CD4-positive, alpha-beta memory T cell (primary cell): ENCODE measurements at regions not wholly inside any gene's neighbourhood (a gene's known extent, or its start where the extent isn't known, plus 50 kb on each side); places are given as distances from the start of the nearest gene placed in this dataset.
"Not testable (repeated sequence)": the region's sequence is repeated elsewhere in the genome, so short reads cannot be mapped to it uniquely, and the experiment has no call there.

Experiments used
- CTCF ChIA-PET: fragments of 350-600 bp; sonication (Branson Sonifier 250); formaldehyde crosslinking; loops from one replicate; lab custom pipeline; 2021; ENCODE audit warnings: inconsistent platforms; ENCODE audit not compliant: partially characterized antibody; lab: Charles Lee
- POLR2A ChIA-PET: fragments of 350-600 bp; sonication (Branson Sonifier 250); formaldehyde crosslinking; loops from one replicate; lab custom pipeline; 2021; ENCODE audit not compliant: partially characterized antibody; lab: Charles Lee
- DNase-seq, 5 donors: peaks; one replicate each; pipeline versions ENCODE4 v3.0.0 to v3.0.0-alpha.2; 2020 to 2022; ENCODE audit warnings: mixed read lengths in 1 of 5
- H3K27ac ChIP-seq: one replicate; pipeline ENCODE4 v1.7.0; 2013; ENCODE audit warnings: low read depth, low read length
- H3K27me3 ChIP-seq: 2 replicates; pipeline ENCODE4 v1.7.0; 2013; ENCODE audit warnings: mild to moderate bottlenecking, low read length, moderate library complexity; ENCODE audit not compliant: insufficient read depth
- H3K36me3 ChIP-seq: 2 replicates; pipeline ENCODE4 v1.7.0; 2013; ENCODE audit warnings: mild to moderate bottlenecking, low read length, moderate library complexity; ENCODE audit not compliant: insufficient read depth
- H3K4me1 ChIP-seq: 2 replicates; pipeline ENCODE4 v1.7.0; 2013; ENCODE audit warnings: mild to moderate bottlenecking, low read length, moderate library complexity; ENCODE audit not compliant: insufficient read depth
- H3K4me3 ChIP-seq, 2 donors: one replicate each; pipeline ENCODE4 v1.7.0; 2013; ENCODE audit warnings: low read length in 2 of 2, mild to moderate bottlenecking in 1 of 2
- H3K9me3 ChIP-seq, 2 donors: one replicate each; pipeline ENCODE4 v1.7.0; 2013; ENCODE audit warnings: low read length in 2 of 2, control low read depth in 1 of 2; ENCODE audit not compliant: control insufficient read depth in 1 of 2
- H3K27ac Mint-ChIP-seq, 7 donors: one replicate each; pipeline ENCODE4 v1.8.0; 2020 to 2021; ENCODE audit warnings: mixed read lengths in 7 of 7, mild to moderate bottlenecking in 6 of 7, inconsistent platforms in 3 of 7, moderate library complexity in 3 of 7
- H3K27me3 Mint-ChIP-seq, 2 donors: one replicate each; pipeline ENCODE4 v1.8.0; 2020 to 2021; ENCODE audit warnings: mixed read lengths in 2 of 2
- H3K36me3 Mint-ChIP-seq, 2 donors: one replicate each; pipeline ENCODE4 v1.8.0; 2020 to 2021; ENCODE audit warnings: mixed read lengths in 2 of 2, inconsistent platforms in 1 of 2, mild to moderate bottlenecking in 1 of 2
- H3K4me1 Mint-ChIP-seq, 4 donors: one replicate each; pipeline ENCODE4 v1.8.0; 2020 to 2021; ENCODE audit warnings: mixed read lengths in 4 of 4, mild to moderate bottlenecking in 1 of 4
- H3K4me3 Mint-ChIP-seq, 8 donors: one replicate each; pipeline ENCODE4 v1.8.0; 2020 to 2021; ENCODE audit warnings: mixed read lengths in 8 of 8, mild to moderate bottlenecking in 7 of 8, moderate library complexity in 6 of 8, inconsistent platforms in 3 of 8
- H3K9me3 Mint-ChIP-seq, 8 donors: one replicate each; pipeline ENCODE4 v1.8.0; 2020 to 2021; ENCODE audit warnings: mixed read lengths in 8 of 8, mild to moderate bottlenecking in 5 of 8, inconsistent platforms in 3 of 8, moderate library complexity in 1 of 8
- intact Hi-C: fragments of 100-400 bp; cut with micrococcal nuclease; formaldehyde crosslinking; loops from one replicate; pipeline ENCODE4 v1.15.1; 2023

DNA sequence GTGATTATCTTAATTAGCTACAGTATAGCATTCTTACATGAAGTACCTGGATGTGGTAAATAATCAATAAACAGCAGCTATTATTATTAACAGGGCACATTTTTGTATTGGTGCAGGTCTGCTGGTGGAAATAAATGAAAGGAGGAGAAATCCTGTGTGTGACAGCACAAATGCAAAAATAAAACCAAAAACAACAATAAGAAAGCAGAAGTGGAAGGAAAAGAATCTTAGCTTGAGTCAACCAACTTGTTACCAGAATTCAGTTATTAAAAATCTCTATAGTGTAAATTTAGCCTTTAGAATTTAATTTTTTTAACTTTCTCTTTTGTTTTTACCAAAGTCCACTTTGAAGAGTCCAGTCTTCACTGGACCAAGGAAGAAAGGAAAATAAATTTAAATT is 63.1 kb upstream of the LSM6 start:
- intact Hi-C loops, result no loop called here
- Mint-ChIP-seq H3K9me3 (no peaks in the 10 kb centered on the region), H3K4me3 (no peak overlapping the region), H3K4me1 (no peaks in the 10 kb centered on the region), H3K27ac (no peak overlapping the region), H3K36me3 (no peaks in the 10 kb centered on the region), H3K27me3 (peaks cover 4 to 10% of the 10 kb centered on the region in 2 donors)
- CTCF ChIA-PET, result no interaction called here
- no peak overlapping the region for H3K27ac ChIP-seq
- DNase-seq, result no peak
- H3K9me3 ChIP-seq, result no peaks in the 10 kb centered on the region
- H3K4me1 ChIP-seq, result no peaks in the 10 kb centered on the region
- no peaks in the 10 kb centered on the region for H3K36me3 ChIP-seq
- H3K27me3 ChIP-seq, result no peaks in the 10 kb centered on the region
- POLR2A ChIA-PET, result no interaction called here
- no peak overlapping the region for H3K4me3 ChIP-seq

DNA sequence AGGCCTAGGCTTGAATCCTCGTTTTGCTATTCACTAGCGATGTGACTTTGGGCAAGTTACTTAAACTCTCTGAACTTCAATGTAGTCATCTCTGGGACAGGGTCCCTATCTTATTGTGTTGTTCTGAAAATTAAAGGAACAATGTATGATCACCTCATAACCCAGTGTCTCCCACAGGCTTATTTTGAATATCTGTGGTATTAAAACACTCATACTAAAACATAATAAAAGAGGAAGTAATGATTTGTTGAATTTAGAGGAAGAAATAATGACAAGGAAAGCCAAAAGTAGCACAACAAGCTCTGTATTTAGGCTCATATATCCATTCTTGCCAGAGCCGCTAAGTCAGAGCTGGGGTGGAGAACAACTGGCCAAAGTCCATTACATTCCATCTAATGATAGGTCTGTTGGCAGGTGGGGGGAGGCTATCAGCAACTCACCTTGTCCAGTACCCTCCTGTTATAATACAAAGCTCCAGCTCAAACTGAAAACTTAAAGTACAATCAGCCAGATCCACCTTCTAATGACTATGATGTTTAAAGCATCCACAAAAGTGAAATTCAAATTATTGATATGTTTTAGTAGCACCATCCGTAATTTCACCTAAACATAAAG is 64.5 kb upstream of the LSM6 start:
- no peaks in the 10 kb centered on the region for H3K9me3 Mint-ChIP-seq
- no peak overlapping the region for H3K4me3 ChIP-seq
- ChIA-PET CTCF (no interaction called here), POLR2A (no interaction called here)
- no peaks in the 10 kb centered on the region for H3K36me3 Mint-ChIP-seq
- H3K27ac Mint-ChIP-seq, result no peak overlapping the region
- H3K4me1 ChIP-seq, result no peaks in the 10 kb centered on the region
- H3K4me1 Mint-ChIP-seq, result no peaks in the 10 kb centered on the region
- intact Hi-C loops, result no loop called here
- no peak overlapping the region for H3K4me3 Mint-ChIP-seq
- no peaks in the 10 kb centered on the region for H3K27me3 ChIP-seq
- H3K36me3 ChIP-seq, result no peaks in the 10 kb centered on the region
- no peak overlapping the region for H3K27ac ChIP-seq
- no peaks in the 10 kb centered on the region for H3K9me3 ChIP-seq
- peaks cover 5 to 10% of the 10 kb centered on the region in 2 donors for H3K27me3 Mint-ChIP-seq
- DNase-seq, result no peak

- Histone ChIP-seq H3K36me3 (no peaks in the 10 kb centered on the region), H3K9me3 (no peaks in the 10 kb centered on the region), H3K4me3 (no peak overlapping the region), H3K4me1 (no peaks in the 10 kb centered on the region), H3K27ac (no peak overlapping the region), H3K27me3 (no peaks in the 10 kb centered on the region)
- peaks cover 9 to 10% of the 10 kb centered on the region in 2 donors for H3K27me3 Mint-ChIP-seq
- H3K9me3 Mint-ChIP-seq, result no peaks in the 10 kb centered on the region
- no peaks in the 10 kb centered on the region for H3K36me3 Mint-ChIP-seq
- CTCF ChIA-PET, result no interaction called here
- no peak overlapping the region for H3K4me3 Mint-ChIP-seq
- no peak overlapping the region for H3K27ac Mint-ChIP-seq
- intact Hi-C loops, result no loop called here
- no peaks in the 10 kb centered on the region for H3K4me1 Mint-ChIP-seq
- no peak for DNase-seq
- POLR2A ChIA-PET, result no interaction called here
These were observed 66.8 kb upstream of the LSM6 start for GRCh38 chr4:146108756-146109155.

DNA sequence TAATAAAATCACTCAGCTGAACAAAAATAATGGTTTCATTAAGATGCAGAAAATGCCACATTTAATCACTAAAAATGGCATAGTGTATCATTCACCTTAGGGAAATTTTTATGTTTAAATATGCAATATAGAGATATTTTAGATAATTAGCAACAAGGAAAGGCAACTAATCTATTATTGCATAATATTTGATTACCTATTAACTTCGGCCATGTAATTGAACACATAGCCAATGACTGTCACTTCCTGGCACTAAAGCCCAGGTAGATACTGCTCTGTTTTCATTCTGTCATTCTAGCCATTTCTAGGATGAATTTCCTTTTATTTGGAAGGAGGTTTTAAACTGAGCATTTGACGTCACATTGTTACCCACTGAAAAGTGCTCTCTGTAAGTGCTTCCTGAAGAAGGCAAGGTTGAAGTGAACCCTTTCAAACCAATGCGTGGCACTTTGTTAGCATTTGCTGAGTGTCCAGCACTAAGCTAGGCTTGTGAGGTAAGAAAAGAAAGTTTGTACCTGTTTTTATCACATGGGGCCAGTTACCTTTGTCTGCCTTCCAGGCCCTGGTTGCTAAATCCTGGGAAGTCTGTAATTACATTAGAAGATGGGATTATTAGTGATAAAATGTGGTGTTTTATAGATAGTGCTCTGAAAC is 67.8 kb upstream of the LSM6 start:
- Histone ChIP-seq H3K27me3 (no peaks in the 10 kb centered on the region), H3K4me3 (no peak overlapping the region), H3K4me1 (no peaks in the 10 kb centered on the region), H3K36me3 (no peaks in the 10 kb centered on the region), H3K9me3 (no peaks in the 10 kb centered on the region), H3K27ac (no peak overlapping the region)
- Mint-ChIP-seq H3K27me3 (peaks cover 5 to 9% of the 10 kb centered on the region in 2 donors), H3K9me3 (no peaks in the 10 kb centered on the region), H3K36me3 (no peaks in the 10 kb centered on the region), H3K4me3 (no peak overlapping the region), H3K27ac (no peak overlapping the region), H3K4me1 (no peaks in the 10 kb centered on the region)
- intact Hi-C loops, result no loop called here
- ChIA-PET POLR2A (no interaction called here), CTCF (no interaction called here)
- DNase-seq, result no peak

GRCh38 chr4:146105464-146105863 is 70.1 kb upstream of the LSM6 start:
- no peaks in the 10 kb centered on the region for H3K27me3 ChIP-seq
- H3K36me3 Mint-ChIP-seq, result no peaks in the 10 kb centered on the region
- no peak overlapping the region for H3K27ac Mint-ChIP-seq
- DNase-seq, result no peak
- H3K4me1 ChIP-seq, result no peaks in the 10 kb centered on the region
- H3K27me3 Mint-ChIP-seq, result peaks cover 2 to 9% of the 10 kb centered on the region in 2 donors
- no peak overlapping the region for H3K4me3 Mint-ChIP-seq
- H3K4me1 Mint-ChIP-seq, result no peaks in the 10 kb centered on the region
- no peaks in the 10 kb centered on the region for H3K36me3 ChIP-seq
- ChIA-PET POLR2A (no interaction called here), CTCF (no interaction called here)
- H3K9me3 ChIP-seq, result no peaks in the 10 kb centered on the region
- H3K4me3 ChIP-seq, result no peak overlapping the region
- intact Hi-C loops, result no loop called here
- H3K9me3 Mint-ChIP-seq, result no peaks in the 10 kb centered on the region
- H3K27ac ChIP-seq, result no peak overlapping the region

GRCh38 chr4:146104541-146104940 is 71.0 kb upstream of the LSM6 start:
- Mint-ChIP-seq H3K4me3 (no peak overlapping the region), H3K9me3 (no peaks in the 10 kb centered on the region), H3K36me3 (no peaks in the 10 kb centered on the region), H3K4me1 (no peaks in the 10 kb centered on the region), H3K27ac (no peak overlapping the region), H3K27me3 (peaks cover 0 to 7% of the 10 kb centered on the region in 2 donors)
- no peaks in the 10 kb centered on the region for H3K9me3 ChIP-seq
- intact Hi-C loops, result no loop called here
- CTCF ChIA-PET, result no interaction called here
- H3K27ac ChIP-seq, result no peak overlapping the region
- no peaks in the 10 kb centered on the region for H3K27me3 ChIP-seq
- no peak overlapping the region for H3K4me3 ChIP-seq
- POLR2A ChIA-PET, result no interaction called here
- no peaks in the 10 kb centered on the region for H3K36me3 ChIP-seq
- DNase-seq, result no peak
- no peaks in the 10 kb centered on the region for H3K4me1 ChIP-seq

DNA sequence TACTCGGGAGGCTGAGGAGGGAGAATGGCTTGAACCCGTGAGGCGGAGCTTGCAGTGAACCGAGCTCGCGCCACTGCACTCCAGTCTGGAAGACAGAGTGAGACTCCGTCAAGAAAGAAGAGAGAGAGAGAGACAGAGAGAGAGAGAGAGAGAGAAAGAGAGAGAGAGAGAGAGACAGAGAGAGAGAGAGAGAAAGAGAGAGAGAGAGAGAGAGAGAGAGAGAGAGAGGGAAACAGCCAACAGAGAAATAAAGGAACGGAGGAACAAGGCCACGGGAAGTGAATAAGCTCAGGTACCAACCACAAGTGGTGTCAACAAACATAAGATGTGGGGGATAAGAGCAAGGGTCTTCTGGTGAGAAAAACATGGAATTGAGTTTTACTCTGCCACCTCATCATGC is 71.5 kb upstream of the LSM6 start:
- H3K9me3 Mint-ChIP-seq, H3K4me3 ChIP-seq, H3K4me3 Mint-ChIP-seq, intact Hi-C loops, POLR2A ChIA-PET, H3K36me3 ChIP-seq, DNase-seq, H3K27ac Mint-ChIP-seq, H3K27me3 Mint-ChIP-seq, H3K9me3 ChIP-seq, H3K4me1 Mint-ChIP-seq, H3K27ac ChIP-seq, H3K4me1 ChIP-seq, CTCF ChIA-PET, H3K36me3 Mint-ChIP-seq, H3K27me3 ChIP-seq: not testable (repeated sequence)
